NCI-H1417 (cell line): ENCODE measurements at regions not wholly inside any gene's neighbourhood (a gene's known extent, or its start where the extent isn't known, plus 50 kb on each side); places are given as distances from the start of the nearest gene placed in this dataset.
A peak's percentile ranks its signal among the peaks of the same experiment; 100 is the strongest.

Experiments used
- DNase-seq, 3 experiments: peaks; one replicate each; lab custom pipeline; 2025; lab: John Stamatoyannopoulos, UW

GRCh38 chr11:92533657-92534335, 309.2 kb downstream of the FAT3 start:
- DNase-seq, result no peak

- peak in 2 of 3 experiments; percentile 45 to 88 for DNase-seq
Observed at GRCh38 chr11:92536883-92537282, 312.3 kb downstream of the FAT3 start.

- DNase-seq, result peak in 1 of 3 experiments; percentile 35
Observed at GRCh38 chr11:92540096-92540495, 315.5 kb downstream of the FAT3 start.

GRCh38 chr11:92545906-92546471, 321.4 kb downstream of the FAT3 start:
- no peak for DNase-seq

GRCh38 chr11:92546603-92547002, 322.0 kb downstream of the FAT3 start:
- DNase-seq, result no peak

- DNase-seq, result peak in 2 of 3 experiments; percentile 46 to 89
Observed at GRCh38 chr11:92550411-92550810, 325.8 kb downstream of the FAT3 start.

GRCh38 chr11:92550871-92551270, 326.3 kb downstream of the FAT3 start:
- DNase-seq, result peak in 1 of 3 experiments; percentile 13

GRCh38 chr11:92552942-92553341, 328.3 kb downstream of the FAT3 start:
- peak in 1 of 3 experiments; percentile 27 for DNase-seq

- DNase-seq, result no peak
Observed at GRCh38 chr11:92554688-92555087, 330.1 kb downstream of the FAT3 start.

GRCh38 chr11:92556431-92556830, 331.8 kb downstream of the FAT3 start:
- DNase-seq, result no peak

- DNase-seq, result no peak
Observed at GRCh38 chr11:92557879-92558278, 333.3 kb downstream of the FAT3 start.

- peak; percentile 19 to 91 (median 68) for DNase-seq
Observed at GRCh38 chr11:92558323-92558722, 333.7 kb downstream of the FAT3 start.

GRCh38 chr11:92569726-92570125, 345.1 kb downstream of the FAT3 start:
- peak in 1 of 3 experiments; percentile 65 for DNase-seq

- DNase-seq, result no peak
Observed at GRCh38 chr11:92572559-92572958, 347.9 kb downstream of the FAT3 start.

GRCh38 chr11:92576315-92576714, 351.7 kb downstream of the FAT3 start:
- no peak for DNase-seq

GRCh38 chr11:92580908-92581307, 356.3 kb downstream of the FAT3 start:
- no peak for DNase-seq

- no peak for DNase-seq
Observed at GRCh38 chr11:92588393-92588792, 363.8 kb downstream of the FAT3 start.

- DNase-seq, result no peak
Observed at GRCh38 chr11:92589512-92589911, 364.9 kb downstream of the FAT3 start.

- no peak for DNase-seq
Observed at GRCh38 chr11:92591521-92591920, 366.9 kb downstream of the FAT3 start.

GRCh38 chr11:92594251-92594650, 369.6 kb downstream of the FAT3 start:
- DNase-seq, result no peak

GRCh38 chr11:92595052-92595451, 370.4 kb downstream of the FAT3 start:
- DNase-seq, result no peak

- DNase-seq, result no peak
Observed at GRCh38 chr11:92596596-92597317, 372.1 kb downstream of the FAT3 start.

- no peak for DNase-seq
Observed at GRCh38 chr11:92601048-92601447, 368.4 kb upstream of the MTNR1B start.
